HG02763 (cell line): ENCODE measurements at regions not wholly inside any gene's neighbourhood (a gene's known extent, or its start where the extent isn't known, plus 50 kb on each side); places are given as distances from the start of the nearest gene placed in this dataset.

ENCODE experiments used
- ATAC-seq: cut with Tn5 transposase; IDR thresholded peaks from one replicate; pipeline ENCODE4 v1.9.1; 2021; ENCODE audit warnings: mild to moderate bottlenecking, moderate library complexity; ENCODE audit not compliant: unreplicated experiment

DNA sequence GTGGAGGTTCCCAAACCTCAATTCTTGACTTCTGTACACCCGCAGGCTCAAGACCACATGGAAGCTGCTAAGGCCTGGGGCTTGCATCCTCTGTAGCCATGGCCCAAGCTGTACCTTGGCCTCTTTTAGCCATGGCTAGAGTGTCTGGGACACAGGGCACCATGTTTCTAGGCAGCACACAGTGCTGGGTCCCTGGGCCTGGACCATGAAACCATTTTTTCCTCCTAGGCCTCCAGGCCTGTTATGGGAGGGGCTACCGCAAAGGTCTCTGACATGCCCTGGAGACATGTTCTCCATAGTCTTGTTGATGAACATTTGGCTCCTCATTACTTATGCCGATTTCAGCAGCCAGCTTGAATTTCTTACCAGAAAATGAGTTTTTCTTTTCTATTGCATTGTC is 701.4 kb downstream of the FGF9 start:
- ATAC-seq = no peak

DNA sequence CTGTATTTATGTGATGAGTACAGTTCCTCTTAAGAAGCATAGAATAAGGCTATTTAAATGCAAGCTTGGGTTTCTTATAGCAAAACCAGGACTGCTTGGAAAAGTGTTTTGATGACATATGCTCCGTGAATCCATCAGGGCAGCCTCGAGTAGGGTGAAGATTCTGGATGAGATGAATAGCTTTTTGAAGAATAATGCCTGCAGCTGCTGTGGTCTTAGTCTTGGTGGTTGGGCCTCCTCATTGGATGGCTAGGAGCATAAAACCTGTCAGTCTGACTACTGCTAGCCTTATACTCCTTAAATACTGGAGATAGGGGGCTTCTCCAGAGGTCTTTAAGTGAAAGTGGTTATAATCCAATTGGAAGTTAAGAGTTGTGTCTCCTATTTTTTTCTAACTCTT is 704.3 kb downstream of the FGF9 start:
- no peak for ATAC-seq

DNA sequence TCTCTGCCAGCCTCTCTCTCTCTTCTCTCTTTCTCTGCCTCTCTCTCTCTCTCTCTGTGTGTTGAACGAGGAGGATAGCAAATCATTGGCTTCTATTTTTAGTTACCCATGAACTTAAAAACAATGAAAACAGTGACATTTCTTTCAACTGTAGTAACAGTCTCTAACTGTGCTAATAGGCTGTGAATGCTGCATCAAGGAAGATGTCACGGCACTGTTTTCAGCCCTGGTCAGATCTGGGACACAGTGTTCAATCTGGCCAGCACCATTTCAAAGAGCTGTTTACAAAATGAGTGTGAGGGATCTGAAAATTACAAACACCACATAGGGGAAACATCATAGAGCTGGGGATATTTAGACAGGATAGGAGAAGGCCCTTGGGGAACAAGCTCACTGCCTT is 717.0 kb downstream of the FGF9 start:
- ATAC-seq = no peak

DNA sequence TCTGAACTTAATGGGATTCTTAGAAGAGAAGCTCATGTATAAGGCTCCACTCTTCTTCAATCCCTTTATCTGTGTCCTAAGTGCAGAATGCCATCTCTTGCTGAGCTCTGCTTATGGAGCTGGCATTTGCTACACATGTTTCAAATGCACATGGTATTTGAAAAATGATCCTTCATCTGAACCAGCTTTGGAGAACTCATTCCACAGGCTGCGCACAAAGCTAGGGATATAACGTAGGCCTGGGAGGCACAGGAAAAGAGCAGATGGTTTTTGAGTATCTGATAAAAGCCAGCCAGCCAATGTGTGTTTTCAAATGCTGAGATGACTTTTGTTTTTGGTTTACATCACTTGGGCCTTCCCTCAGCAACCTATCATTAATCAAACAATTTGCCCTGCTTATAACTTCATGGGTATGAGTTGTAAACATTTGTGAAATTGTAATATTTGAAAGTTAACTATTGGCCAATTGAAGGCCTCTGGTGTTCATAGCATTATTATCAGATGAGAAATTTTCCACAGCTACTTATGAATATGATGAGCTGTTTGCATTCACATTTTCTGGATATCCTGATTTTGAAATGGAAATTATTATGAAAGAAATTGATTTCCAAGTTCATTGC is 729.0 kb downstream of the FGF9 start:
- ATAC-seq = no peak

DNA sequence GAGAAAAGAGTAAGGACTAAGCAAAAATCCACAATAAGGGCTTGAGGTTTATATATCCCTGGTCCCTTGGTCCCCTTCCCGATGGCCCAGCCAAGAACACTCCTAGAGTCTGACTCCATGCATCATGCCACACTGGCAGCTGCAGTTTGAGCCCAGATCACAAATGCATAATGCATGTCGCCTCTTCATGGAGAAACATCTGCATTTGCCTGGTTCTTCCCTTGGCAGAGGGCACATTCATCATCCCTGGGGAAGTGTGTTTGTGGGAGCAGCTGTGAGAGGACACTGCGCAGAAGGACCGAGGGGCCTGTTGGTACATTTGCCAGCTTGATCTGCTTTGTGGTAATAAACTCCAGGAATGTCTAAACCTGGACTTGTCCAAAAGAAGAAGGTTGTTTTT is 731.8 kb downstream of the FGF9 start:
- no peak for ATAC-seq

DNA sequence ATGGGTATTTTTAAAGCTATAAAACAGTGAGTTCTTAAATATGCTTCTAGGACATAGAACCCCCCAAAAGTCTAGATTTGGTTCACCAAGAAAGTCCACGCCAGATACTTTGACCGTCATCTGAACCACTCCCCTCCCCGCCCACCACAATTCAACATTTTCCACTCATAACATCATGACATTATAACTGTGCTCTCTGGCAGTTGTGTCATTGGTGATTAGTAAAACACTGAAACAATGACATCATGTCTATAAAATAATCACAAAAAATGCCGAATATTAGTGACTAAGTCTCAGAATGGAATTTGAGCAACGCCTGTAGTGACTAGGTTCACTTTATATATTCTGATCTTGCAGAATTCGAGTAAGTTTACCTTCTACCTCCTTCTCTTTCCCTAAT is 732.3 kb downstream of the FGF9 start:
- ATAC-seq = no peak

DNA sequence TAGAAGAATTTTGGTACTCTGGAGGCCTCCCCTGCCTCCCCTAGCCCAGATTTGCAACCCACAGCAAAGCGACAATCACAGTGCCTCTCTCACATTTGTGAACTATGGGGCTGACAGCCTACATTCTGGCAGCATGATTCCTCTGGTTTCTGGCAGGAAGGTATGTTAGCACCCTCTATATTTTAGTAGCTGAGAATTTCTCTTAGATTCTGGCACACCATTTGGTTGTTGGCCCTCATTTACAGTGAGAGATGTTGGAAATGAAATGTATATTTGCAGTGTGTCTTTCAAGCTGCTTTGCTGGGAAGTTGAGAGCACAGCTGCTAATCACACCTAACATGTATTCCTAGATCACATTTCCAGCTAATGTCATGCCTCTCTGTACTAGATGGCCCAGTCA is 735.0 kb downstream of the FGF9 start:
- no peak for ATAC-seq

DNA sequence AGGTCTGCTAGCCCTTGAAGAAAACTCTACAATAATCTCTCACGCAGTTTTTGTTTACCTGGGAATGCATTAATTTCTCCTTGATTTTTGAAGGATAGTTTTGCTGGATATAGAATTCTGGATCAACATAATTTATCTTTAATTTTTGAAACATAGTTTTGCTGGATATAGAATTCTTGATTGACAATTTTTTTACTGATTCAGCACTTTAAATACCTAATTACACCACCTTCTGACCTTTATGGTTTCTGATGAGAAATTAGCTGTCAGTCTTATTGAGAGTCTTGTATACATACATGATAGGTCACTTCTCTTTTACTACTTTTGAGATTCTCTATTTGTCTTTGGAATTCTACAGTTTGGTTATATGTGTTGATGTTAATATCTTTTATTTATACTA is 741.6 kb downstream of the FGF9 start:
- ATAC-seq = no peak

DNA sequence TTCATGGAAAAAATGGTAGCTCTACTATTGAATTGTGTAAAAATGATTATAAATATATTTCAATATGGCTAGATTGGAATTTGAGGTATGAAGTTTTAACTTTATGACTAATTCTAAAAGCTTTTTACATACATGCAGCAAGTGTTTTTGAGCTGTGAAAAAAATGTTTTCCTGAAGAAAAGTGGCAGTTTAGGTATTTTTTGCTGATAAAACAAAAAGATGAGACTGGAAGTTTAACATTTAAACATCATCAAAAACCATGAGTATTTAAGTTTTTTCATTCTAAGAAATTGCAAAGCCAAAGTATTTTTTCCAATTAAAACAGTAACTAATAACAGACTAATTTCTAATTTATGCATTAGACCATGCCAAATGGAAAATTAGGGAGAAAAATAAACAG is 751.1 kb downstream of the FGF9 start:
- no peak for ATAC-seq

DNA sequence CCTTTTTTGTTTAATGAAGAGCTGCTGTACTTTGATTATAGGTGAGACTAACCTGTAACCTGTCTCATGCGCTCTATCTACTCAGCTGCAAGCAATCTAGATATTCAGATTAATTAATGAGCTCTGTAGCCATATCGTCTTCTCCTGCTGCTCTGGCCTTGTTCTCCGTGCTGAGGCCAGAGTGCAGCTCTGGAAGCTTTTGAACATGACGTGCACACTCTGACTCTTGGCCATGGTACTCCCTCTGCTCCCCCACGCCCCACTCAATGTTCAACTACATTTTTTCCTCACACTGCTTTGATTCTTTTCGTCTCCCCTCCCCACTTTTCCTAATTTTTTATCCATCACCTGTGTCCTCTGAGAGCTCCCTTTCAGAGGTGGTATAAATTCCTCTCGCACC is 751.8 kb downstream of the FGF9 start:
- ATAC-seq = no peak

DNA sequence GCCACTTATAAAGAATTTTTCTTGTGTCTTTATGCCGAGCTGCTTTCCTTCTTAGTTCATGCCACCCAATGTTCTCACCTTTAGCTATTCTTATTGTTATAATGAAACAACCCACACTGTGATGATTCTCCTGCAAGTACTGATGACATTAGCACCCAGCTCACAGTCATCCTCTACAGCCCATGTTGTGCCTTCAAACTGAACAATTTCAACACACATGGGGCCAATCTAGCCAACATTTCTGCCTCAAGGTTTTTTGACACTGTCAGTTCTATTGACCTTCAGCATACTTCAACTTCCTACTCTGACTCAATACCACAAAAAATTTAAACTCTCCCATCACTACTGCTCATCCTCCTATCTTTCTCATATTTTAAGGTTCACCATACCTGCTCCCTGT is 752.4 kb downstream of the FGF9 start:
- no peak for ATAC-seq

DNA sequence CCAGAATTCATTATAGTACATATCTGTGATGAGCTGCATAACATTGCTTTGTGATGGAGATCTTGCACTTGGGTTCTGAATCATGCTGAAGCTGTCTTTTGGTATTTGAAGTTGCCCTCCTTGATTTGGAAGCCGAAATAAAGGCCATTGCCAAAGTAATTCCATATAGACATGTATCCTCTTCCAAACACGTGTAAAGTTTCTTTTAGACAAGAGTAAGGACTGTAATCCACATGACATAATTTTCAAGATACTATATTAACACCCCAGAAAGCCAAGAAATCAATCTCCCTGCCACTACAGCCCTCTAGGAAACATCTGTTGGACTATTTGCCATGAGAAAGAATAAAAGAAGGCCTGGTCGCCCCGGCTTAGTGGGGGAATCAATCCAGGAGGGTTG is 754.2 kb downstream of the FGF9 start:
- no peak for ATAC-seq

DNA sequence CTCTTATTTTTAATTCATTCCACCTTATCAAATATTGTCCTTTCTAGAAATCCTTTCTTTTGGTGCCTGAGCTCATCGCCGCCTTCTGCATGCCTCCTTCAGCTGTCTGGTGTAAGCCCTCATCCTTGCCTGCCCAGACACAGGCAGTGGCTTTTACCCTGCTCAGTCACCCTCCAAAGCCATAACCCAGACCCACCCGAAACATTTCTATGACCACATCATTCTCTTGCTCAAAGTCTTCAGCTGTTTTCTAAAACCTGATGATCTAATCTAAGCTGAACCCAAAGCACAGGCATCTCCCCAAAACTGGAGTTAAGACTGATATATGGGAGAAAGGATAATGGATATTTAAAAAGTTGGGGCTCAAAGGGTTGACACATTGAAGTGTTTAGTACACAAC is 753.7 kb upstream of the SGCG start:
- ATAC-seq = no peak

DNA sequence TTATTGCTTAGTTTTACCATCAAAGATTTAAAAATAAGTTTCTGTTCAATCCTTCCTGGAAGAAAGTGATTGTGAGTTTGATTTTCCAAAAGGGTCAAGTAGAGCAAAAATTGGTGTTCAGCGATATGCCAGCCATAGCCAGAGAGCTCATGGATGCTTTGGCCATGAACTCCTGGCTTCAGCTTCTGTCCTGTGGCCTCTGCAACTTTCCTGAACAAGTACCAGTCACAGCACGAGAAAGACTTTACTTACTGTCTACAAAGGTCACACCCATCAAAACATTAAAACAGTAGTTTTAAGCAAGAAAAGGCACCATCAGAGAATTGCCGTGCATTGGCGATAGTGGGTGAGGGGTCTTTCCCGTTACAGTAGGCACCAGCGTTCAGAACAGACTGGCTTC is 753.0 kb upstream of the SGCG start:
- no peak for ATAC-seq

DNA sequence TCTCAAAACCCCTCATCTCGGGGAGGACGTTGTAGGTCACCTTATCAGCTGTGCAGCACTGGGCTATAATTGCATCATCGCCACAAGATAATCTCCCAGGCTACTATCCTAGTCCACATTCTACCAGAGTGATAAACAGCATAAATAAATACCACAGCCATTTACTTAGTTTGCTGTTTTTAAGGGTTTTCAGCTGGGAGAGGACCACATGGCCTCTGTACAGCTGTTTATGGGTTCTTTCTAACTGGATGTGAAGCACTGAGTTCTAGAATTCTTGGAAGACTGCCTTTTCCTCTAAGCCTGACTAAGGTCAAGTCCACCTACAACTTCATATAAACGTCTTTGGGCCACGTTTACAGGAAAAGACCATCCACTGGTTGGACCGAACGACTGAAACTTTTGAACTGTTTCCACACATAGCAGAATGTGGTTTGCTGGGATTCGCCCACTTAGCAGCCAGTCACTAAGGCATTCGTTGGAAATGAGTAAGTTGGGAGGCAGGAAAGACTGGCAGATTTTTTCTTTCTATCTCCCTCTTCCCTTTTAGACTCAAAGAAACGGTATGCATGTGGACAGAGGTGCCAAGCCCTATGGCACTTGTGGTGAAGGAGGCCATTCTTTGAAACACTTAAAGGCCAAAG is 752.5 kb upstream of the SGCG start:
- no peak for ATAC-seq

DNA sequence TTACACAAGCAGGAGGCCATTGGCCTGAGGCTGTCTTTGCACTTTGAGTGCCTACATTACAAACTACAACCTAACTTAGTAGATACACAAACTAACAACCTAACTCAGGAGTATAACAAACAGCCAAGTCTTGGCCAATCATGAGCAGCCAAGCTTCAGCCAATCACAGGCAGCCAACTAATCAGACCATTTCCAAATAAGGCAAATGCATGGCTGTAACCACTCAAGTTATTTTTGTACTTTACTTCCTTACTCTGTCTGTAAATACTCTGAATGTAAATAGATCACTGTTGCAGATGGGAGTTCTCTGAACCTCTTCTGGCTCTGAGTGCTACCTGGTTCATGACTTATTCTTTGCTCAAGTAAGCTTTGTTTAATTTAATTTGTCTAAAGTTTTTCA is 748.1 kb upstream of the SGCG start:
- no peak for ATAC-seq

DNA sequence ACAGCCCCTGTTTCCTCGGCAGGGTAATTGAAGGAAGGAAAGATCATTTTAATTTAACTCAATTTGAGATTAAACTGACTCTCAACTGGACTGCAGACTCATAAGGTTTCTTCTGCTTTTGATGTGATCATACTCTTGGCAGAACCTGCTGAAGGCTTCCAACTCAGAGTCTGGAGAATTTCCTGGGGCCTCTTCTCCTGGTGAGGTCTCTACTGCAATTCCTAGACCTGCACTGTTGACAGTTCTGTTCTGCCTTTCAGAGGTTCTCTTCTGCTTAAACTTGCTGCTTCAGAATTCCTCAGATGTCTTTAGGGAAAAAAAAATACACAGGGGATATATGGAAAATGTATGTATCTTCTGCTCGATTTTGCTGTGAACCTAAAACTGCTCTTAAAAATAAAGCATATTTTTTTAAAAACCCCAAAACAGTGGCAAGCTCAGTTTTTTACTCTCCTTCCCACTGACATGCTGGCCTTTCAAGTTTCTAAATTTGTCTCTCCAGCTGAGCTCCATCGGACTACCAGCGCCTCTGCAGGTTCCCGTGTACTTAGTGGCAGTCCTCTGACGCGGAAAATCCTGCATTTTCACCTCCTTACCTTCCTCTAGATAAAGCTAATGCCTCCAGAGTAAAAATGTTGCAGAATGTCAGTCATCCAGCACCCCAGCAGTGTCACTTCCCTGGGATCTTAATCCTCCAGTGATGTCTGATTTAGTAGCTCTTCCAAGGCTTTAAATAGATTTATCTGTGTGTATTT is 733.5 kb upstream of the SGCG start:
- ATAC-seq = no peak

DNA sequence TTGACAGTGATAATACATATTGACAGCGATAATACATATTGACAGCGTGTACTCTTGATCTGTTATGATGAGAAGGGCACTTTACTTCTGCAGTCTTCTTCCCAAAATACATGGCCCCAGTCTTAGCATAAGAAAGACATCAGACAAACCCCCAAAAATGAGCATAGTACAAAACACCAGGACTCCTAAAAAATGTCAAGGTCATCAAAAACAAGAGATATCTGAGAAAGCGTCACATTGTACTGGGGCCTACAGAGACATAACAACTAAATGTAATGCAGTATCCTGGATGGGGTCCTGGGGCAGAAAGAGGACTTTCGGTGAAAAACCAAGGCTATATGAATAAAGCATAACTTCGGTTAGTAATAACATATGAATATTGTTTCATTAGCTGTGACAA is 731.5 kb upstream of the SGCG start:
- ATAC-seq = no peak

DNA sequence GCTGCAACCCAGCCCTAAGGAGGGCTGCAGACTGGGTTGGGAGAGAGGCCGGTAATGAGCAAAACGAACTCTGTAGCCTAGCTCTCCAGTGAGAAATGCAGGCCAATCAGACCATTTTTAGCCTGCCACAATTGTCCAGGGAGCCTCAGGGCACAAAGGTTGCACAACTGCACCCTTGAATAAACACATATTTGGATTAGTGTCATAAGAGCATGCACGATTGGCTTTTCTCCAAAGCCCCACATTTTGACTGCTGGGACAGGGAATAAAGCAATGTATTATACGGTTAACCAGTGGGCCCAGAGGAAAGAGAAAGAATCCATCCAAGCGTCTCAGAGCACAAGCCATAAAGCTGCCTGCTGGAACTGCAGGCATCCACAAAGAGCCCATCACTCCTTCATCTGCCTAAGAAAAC is 729.4 kb upstream of the SGCG start:
- no peak for ATAC-seq

DNA sequence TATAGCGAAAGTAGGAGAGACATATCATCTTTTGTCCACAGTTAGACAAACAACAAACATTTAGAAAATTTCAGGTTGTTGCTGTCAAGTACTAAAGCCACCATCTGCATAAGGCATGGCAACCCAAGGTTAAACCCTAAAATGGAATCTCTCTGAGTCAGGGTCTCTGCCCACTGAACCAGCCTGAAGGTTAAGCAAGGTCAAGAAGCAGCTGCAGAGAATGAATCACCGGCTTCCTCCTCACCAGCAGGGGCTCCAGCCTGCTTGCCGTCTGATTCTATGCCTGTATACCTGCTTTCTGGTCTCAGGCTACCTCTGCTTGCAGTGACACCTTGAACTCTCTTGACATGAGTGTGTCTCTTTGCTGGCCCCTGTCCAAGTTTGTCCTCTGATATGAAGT is 726.2 kb upstream of the SGCG start:
- ATAC-seq = no peak

DNA sequence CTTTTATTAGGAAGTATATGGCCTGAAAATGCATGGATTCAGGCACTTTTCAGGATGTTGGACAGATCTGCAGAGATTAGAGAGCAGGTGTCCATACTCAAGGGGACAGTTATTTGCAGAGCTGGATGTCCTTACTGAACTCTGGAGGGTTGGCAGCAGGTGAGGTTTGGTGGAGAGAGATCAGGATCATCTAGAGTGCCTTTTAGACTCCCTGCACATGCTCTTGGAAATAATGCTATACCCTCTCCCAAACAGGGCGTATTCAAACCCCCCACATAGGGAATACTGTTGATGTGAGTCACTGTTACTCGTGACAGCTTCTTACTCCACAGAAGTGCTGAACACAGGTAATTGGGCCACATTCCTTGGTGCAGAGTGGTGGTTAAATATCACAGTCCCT is 725.7 kb upstream of the SGCG start:
- no peak for ATAC-seq

DNA sequence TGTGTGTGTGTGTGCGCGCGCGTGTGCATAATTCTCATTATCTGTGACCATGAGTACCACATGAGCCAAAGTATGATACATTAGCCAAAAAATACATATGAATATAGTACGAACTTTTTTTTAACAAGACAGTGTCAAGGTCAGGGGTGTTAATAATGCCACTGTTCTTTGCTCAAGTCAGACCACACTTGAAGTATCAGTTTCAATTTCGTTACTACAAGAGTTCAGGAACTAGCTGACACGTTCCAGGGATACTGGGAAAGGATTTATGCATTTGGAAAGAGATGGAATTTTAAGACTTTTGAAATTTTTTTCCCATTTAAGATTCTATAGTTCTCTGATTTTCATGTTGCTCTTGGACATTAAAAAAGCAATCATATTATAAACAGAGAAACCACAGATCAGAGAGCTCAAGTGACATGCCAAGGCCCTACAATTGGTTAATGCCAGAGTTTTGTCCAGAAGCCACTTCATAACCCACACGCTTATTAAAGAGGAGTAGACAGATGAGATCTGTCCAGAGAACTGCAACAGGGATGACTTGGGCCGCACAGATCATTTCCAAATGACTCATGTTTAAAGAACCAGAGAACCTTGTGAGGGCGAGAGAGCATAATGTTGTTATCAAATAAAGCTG is 718.8 kb upstream of the SGCG start:
- ATAC-seq = no peak
